ENCODE measurements at regions not wholly inside any gene's neighbourhood (a gene's known extent, or its start where the extent isn't known, plus 50 kb on each side); places are given as distances from the start of the nearest gene placed in this dataset.

DNA sequence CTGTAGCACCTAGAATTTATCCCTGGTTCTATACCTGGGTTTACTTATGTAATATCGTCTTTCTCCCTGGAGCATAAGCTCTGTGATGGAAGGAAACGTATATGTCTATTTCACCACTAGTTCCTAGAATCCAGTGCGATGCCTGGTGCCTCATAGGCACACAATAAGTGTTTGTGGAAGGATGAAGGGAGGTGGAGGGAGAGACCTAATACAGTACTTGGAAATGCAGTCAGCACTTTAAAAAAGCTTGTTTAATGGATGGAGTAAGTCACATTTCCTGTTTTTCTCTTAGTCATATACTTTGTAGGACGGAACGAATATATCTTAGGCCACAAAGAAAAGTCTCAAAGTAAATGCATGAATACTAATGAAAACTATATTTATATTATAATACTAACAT lies 186.5 kb upstream of the HMGA2 start:
- TF ChIP-seq, protein P1, sequence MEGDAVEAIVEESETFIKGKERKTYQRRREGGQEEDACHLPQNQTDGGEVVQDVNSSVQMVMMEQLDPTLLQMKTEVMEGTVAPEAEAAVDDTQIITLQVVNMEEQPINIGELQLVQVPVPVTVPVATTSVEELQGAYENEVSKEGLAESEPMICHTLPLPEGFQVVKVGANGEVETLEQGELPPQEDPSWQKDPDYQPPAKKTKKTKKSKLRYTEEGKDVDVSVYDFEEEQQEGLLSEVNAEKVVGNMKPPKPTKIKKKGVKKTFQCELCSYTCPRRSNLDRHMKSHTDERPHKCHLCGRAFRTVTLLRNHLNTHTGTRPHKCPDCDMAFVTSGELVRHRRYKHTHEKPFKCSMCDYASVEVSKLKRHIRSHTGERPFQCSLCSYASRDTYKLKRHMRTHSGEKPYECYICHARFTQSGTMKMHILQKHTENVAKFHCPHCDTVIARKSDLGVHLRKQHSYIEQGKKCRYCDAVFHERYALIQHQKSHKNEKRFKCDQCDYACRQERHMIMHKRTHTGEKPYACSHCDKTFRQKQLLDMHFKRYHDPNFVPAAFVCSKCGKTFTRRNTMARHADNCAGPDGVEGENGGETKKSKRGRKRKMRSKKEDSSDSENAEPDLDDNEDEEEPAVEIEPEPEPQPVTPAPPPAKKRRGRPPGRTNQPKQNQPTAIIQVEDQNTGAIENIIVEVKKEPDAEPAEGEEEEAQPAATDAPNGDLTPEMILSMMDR (conservative IDR thresholded peaks at IDR 0.05; ENCODE audit: low read length), result no peak
- TF ChIP-seq EZH2phosphoT487 (IDR thresholded peaks at IDR 0.05; ENCODE audit: borderline replicate concordance, low read depth, low read length), result no peak

All from OCI-LY7 (cell line).